HepG2 (cell line): ENCODE measurements at regions not wholly inside any gene's neighbourhood (a gene's known extent, or its start where the extent isn't known, plus 50 kb on each side); places are given as distances from the start of the nearest gene placed in this dataset.

Experiments
- CTCF ChIP-seq: sonication (generic); formaldehyde crosslinking; IDR thresholded peaks from 2 replicates; pipeline ENCODE4 v1.5.0; 2020; ENCODE audit warnings: mild to moderate bottlenecking, missing genetic modification reagents, moderate library complexity
- GATA4 ChIP-seq: sonication (generic); IDR thresholded peaks from 2 replicates; pipeline ENCODE4 v1.6.1; 2016; ENCODE audit warnings: antibody characterized with exemption, low read depth, borderline replicate concordance
- MAZ ChIP-seq, 2 experiments: sonication (generic) in 1 of 2; formaldehyde crosslinking in 1 of 2; IDR thresholded peaks; 2 replicates each; pipeline versions ENCODE4 v1.5.0 to v1.6.1; 2012 to 2020; ENCODE audit warnings: low read depth in 2 of 2, mild to moderate bottlenecking in 2 of 2, borderline replicate concordance in 1 of 2, improper control_type of control experiment in 1 of 2, low read length in 1 of 2, missing genetic modification reagents in 1 of 2, moderate library complexity in 1 of 2
- NFE2L1 ChIP-seq: sonication (generic); formaldehyde crosslinking; IDR thresholded peaks from 2 replicates; pipeline ENCODE4 v1.4.0; 2020; ENCODE audit warnings: missing genetic modification reagents, mild to moderate bottlenecking, borderline replicate concordance
- NR3C1 ChIP-seq: sonication (generic); formaldehyde crosslinking; IDR thresholded peaks from 2 replicates; pipeline ENCODE4 v1.4.0; 2020; ENCODE audit warnings: missing genetic modification reagents
- POLR2AphosphoS5 ChIP-seq: IDR thresholded peaks from 2 replicates; pipeline ENCODE4 v1.6.1; 2012; ENCODE audit warnings: low read depth, low read length
- ZBTB7A ChIP-seq: sonication (generic); formaldehyde crosslinking; IDR thresholded peaks from 2 replicates; pipeline ENCODE4 v1.8.0; 2022; ENCODE audit warnings: mild to moderate bottlenecking, missing genetic modification reagents

- TF ChIP-seq NFE2L1 (CRISPR knock-in tag) = no peak
- TF ChIP-seq GATA4 = no peak
- no peak for TF ChIP-seq POLR2AphosphoS5
- no peak for TF ChIP-seq NR3C1 (CRISPR knock-in tag)
- TF ChIP-seq ZBTB7A = no peak
- TF ChIP-seq CTCF (CRISPR knock-in tag) = no peak
- TF ChIP-seq MAZ (IDR thresholded peaks at IDR 0.05; ENCODE audit: borderline replicate concordance, low read depth, low read length) = no peak
- no peak for TF ChIP-seq MAZ (CRISPR knock-in tag; IDR thresholded peaks at IDR 0.05; ENCODE audit: low read depth)
These were observed 75.3 kb upstream of the POMP start for GRCh38 chr13:28583651-28584091.
